Osteocyte (in vitro differentiated cells): ENCODE measurements at regions not wholly inside any gene's neighbourhood (a gene's known extent, or its start where the extent isn't known, plus 50 kb on each side); places are given as distances from the start of the nearest gene placed in this dataset.

Experiments used
- DNase-seq: peaks from one replicate; pipeline ENCODE4 v3.0.0; 2021; ENCODE audit warnings: mixed read lengths; ENCODE audit not compliant: unreplicated experiment; ENCODE audit errors: extremely low spot score
- H3K27ac Mint-ChIP-seq: one replicate; pipeline ENCODE4 v1.8.0; 2021; ENCODE audit warnings: mild to moderate bottlenecking, mixed read lengths; ENCODE audit not compliant: unreplicated experiment
- H3K27me3 Mint-ChIP-seq: one replicate; pipeline ENCODE4 v1.8.0; 2021; ENCODE audit warnings: mixed read lengths; ENCODE audit not compliant: unreplicated experiment
- H3K36me3 Mint-ChIP-seq: one replicate; pipeline ENCODE4 v1.8.0; 2021; ENCODE audit warnings: mixed read lengths; ENCODE audit not compliant: unreplicated experiment
- H3K4me1 Mint-ChIP-seq: one replicate; pipeline ENCODE4 v1.8.0; 2021; ENCODE audit warnings: mixed read lengths; ENCODE audit not compliant: unreplicated experiment
- H3K4me3 Mint-ChIP-seq: one replicate; pipeline ENCODE4 v1.8.0; 2021; ENCODE audit warnings: mild to moderate bottlenecking, moderate library complexity, mixed read lengths; ENCODE audit not compliant: unreplicated experiment
- H3K9me3 Mint-ChIP-seq: one replicate; pipeline ENCODE4 v1.8.0; 2021; ENCODE audit warnings: mixed read lengths; ENCODE audit not compliant: unreplicated experiment
- TF ChIP-seq, protein P1 (sequence below): fragments of 200-600 bp; sonication (generic); IDR thresholded peaks from 2 replicates; pipeline ENCODE4 v1.5.0; 2021; ENCODE audit warnings: antibody characterized with exemption, mild to moderate bottlenecking, moderate library complexity

DNA sequence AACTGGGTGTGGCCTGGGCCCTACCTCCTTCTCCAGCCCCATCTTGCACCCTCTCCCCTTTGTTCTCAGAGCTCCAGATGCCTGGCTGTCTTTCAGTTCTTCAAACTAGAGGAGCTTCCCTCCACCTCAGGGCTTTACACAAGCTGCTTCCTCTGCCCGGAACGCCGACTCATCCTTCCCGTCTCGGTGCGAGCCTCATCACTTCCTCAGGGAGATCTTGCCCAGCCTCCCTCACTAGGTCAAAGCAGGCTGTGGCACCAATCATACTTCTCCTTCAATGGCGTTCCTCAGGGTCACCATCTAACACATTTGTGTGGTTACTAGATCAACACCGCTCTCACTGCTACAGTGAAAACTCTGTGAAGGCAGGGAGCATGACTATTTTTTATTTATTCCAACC, 56.2 kb upstream of the ZSWIM6 start:
- DNase-seq = no peak
- Mint-ChIP-seq H3K27ac (no peak overlapping the region), H3K27me3 (no peaks in the 10 kb centered on the region)

GRCh38 chr5:61277190-61277589, 54.9 kb upstream of the ZSWIM6 start:
- Mint-ChIP-seq H3K36me3 (no peaks in the 10 kb centered on the region), H3K27me3 (no peaks in the 10 kb centered on the region), H3K4me1 (peaks cover 18% of the 10 kb centered on the region), H3K27ac (peak overlapping the region; percentile 73), H3K9me3 (no peaks in the 10 kb centered on the region), H3K4me3 (peak overlapping the region; percentile 34)
- TF ChIP-seq, protein P1, sequence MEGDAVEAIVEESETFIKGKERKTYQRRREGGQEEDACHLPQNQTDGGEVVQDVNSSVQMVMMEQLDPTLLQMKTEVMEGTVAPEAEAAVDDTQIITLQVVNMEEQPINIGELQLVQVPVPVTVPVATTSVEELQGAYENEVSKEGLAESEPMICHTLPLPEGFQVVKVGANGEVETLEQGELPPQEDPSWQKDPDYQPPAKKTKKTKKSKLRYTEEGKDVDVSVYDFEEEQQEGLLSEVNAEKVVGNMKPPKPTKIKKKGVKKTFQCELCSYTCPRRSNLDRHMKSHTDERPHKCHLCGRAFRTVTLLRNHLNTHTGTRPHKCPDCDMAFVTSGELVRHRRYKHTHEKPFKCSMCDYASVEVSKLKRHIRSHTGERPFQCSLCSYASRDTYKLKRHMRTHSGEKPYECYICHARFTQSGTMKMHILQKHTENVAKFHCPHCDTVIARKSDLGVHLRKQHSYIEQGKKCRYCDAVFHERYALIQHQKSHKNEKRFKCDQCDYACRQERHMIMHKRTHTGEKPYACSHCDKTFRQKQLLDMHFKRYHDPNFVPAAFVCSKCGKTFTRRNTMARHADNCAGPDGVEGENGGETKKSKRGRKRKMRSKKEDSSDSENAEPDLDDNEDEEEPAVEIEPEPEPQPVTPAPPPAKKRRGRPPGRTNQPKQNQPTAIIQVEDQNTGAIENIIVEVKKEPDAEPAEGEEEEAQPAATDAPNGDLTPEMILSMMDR = peak; percentile 59
- no peak for DNase-seq

More for the DNA sequence above, 56.2 kb upstream of the ZSWIM6 start:
- no peaks in the 10 kb centered on the region for H3K9me3 Mint-ChIP-seq
- H3K4me1 Mint-ChIP-seq = peaks cover 18% of the 10 kb centered on the region
- H3K4me3 Mint-ChIP-seq = no peak overlapping the region
- TF ChIP-seq, protein P1 = no peak
- no peaks in the 10 kb centered on the region for H3K36me3 Mint-ChIP-seq

DNA sequence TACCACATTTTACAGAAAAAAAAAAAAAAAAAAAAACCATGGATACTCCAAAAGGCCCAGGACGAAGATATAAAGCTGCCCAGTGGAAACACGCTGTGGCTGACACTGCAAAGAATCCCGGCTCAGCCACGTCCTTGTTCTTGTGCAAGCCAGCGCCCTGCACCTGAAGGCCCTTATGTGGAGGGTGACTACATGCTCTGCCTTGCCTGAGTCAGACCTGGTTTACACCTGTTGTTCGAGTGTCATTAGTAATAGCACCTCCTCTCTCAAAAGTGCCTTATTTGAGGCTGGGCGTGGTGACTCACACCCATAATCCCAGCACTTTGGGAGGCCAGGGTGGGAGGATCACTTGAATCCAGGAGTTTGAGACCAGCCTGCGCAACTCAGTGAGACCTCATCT, 54.3 kb upstream of the ZSWIM6 start:
- no peak overlapping the region for H3K4me3 Mint-ChIP-seq
- H3K4me1 Mint-ChIP-seq = peaks cover 18% of the 10 kb centered on the region
- H3K27ac Mint-ChIP-seq = peak overlapping the region; percentile 73
- no peaks in the 10 kb centered on the region for H3K9me3 Mint-ChIP-seq
- peak; percentile 40 for DNase-seq
- no peaks in the 10 kb centered on the region for H3K27me3 Mint-ChIP-seq
- no peaks in the 10 kb centered on the region for H3K36me3 Mint-ChIP-seq
- TF ChIP-seq, protein P1 = no peak

DNA sequence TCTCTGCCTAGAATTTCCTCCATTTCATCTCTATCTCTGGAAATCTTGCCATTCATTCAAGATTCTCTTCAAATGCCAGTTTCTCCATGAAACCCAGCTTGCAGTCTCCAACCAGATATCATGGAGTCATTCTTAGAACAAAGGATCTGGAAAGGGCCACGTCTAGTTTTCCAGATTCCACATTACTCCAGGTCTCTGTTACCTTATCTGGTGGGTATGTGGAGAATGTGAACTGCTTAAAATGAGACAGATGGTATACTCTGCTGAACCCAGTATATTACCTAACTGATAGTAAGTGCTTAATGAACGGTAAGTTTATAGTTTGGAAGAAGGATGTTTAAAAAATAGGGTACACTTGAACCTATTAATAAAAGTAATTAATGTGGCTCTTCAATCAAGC, 52.3 kb upstream of the ZSWIM6 start:
- peaks cover 18% of the 10 kb centered on the region for H3K4me1 Mint-ChIP-seq
- DNase-seq = no peak
- no peak overlapping the region for H3K4me3 Mint-ChIP-seq
- no peak overlapping the region for H3K27ac Mint-ChIP-seq
- no peaks in the 10 kb centered on the region for H3K36me3 Mint-ChIP-seq
- no peaks in the 10 kb centered on the region for H3K9me3 Mint-ChIP-seq
- TF ChIP-seq, protein P1 = no peak
- no peaks in the 10 kb centered on the region for H3K27me3 Mint-ChIP-seq

DNA sequence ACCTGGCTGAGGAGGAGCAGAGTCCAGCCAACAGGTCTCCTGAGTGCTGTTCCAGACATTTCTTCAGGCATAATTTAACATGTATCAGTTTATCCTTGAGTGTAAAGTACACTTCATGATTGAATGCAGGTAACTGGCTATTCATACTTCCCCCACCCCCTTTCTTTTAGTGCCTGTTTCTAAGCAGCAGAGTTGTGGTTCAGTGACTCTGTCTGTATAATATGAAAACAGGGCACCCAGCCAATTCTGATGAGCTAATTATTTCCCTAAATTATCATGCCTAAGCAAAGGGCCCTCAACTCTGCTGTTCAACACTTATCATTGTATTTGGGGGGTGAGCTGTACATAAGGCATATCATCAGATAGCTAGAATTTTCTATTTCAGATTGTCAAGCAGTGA, 51.9 kb upstream of the ZSWIM6 start:
- H3K4me3 Mint-ChIP-seq = no peak overlapping the region
- no peaks in the 10 kb centered on the region for H3K27me3 Mint-ChIP-seq
- H3K36me3 Mint-ChIP-seq = no peaks in the 10 kb centered on the region
- DNase-seq = no peak
- H3K9me3 Mint-ChIP-seq = no peaks in the 10 kb centered on the region
- H3K27ac Mint-ChIP-seq = no peak overlapping the region
- H3K4me1 Mint-ChIP-seq = peaks cover 18% of the 10 kb centered on the region
- TF ChIP-seq, protein P1 = no peak
